HPDE6-E6E7 (cell line): ENCODE measurements at regions not wholly inside any gene's neighbourhood (a gene's known extent, or its start where the extent isn't known, plus 50 kb on each side); places are given as distances from the start of the nearest gene placed in this dataset.

Experiments used
- DNase-seq: peaks from one replicate; pipeline ENCODE4 v3.0.0; 2011; ENCODE audit warnings: missing footprints; ENCODE audit errors: extremely low spot score

- DNase-seq, result no peak
Measured at GRCh38 chr11:116442238-116442752, 330.5 kb downstream of the BUD13 start.

- no peak for DNase-seq
Measured at GRCh38 chr11:116439361-116439677, 333.5 kb downstream of the BUD13 start.

DNA sequence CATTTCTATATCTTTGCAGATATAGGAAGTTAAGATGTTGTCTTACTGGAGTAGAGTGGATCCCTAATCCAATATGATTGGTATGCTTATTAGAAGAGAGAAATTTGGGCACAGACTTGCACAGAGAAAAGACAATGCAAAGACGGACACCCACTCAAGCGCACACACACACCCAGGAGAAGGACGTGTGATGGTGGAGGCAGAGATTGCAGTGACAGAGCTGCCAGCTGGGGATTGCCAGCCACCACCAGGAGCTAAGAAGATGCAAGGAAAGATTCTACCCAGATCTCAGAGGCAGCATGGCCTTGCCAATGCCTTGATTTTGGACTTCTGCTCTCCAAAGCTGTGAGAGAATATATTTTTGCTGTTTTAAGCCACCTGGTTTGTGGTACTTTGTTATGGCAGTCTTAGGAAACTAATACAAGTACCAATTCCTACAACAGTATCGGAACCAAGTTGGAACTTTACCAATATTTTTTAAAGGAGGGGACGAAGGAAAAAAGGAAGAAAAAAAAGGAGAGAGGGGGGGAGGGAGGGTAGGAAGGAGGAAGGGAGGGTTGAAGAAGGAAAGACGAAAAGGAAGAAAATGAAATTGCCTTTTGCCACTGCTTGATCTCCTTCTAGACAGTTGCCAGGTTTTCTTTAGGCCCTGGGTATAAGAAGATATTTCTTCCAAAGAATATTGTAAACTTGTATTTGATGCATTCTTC lies 334.0 kb downstream of the BUD13 start:
- DNase-seq, result no peak

DNA sequence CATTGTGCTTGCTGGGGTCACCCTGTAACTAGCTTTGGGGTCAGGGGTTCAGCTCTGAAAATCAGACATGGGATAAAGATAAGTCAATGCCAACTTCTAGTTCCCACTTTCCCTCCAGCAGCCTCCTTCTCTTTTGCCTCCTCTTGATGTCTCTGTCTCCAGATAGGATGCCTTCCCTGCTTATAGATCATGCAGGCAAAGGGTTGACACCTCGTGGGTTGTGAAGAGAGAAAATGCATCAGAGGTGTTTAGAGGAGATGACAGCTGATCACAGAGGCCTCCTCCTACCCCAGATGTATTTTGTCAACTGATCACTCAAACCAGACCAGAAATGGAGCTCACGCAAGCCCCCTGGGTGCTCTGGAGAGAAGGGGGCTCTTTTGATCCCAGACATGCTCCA lies 337.8 kb downstream of the BUD13 start:
- no peak for DNase-seq

GRCh38 chr11:116432301-116432700 lies 340.5 kb downstream of the BUD13 start:
- no peak for DNase-seq

- DNase-seq, result no peak
Measured at GRCh38 chr11:116431842-116432241, 340.9 kb downstream of the BUD13 start.

DNA sequence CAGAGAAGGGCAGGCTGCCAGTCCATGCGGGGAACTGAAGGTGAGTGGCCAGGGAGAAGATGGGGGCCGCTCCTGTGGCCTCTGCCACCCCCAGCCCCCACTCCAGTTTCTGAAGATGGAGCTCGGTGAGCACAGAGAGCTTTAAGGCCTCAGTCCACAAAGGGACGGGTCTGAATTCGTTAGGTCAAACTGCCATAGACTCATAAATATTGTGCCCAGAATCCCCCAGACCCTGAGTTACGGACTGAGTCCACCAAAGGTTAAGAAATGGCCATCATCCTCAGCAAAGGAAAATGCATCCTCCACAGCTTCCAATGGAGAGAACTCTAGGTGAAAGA lies 344.2 kb downstream of the BUD13 start:
- no peak for DNase-seq

DNA sequence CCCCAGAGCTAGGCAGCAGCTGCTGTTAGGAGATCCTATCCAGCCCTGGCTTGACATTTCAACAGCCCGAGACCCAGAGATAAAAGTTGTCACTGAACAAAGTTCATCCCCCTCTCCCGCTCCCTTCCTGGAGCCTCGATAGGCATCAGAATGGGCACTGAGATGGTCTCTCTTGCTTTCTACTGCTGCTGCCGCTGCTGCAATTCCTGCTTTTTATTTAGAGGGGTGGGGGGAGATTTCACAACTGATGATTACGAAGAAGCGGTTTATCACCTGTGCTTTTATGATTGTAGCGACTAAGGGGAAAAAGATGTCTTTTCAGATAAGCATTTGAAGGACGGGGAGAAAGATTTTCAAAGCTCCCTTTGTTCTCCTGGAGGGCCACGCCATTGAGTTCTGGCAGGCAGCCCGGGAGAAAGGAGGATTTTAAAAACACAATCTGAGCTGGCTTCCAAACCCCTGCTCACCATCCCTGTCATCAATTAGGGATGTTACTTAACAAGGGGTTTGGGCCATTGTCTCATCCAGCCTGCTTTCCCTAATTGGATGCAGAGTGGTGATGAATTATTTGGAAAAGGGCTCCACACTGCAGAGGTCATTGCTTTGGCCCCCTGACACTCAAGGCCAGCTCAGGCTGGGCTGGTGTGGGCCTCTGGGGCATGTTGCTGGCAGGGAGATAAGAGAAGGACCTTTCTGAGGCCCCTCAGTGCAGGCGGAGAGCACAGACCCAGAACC lies 344.7 kb downstream of the BUD13 start:
- no peak for DNase-seq

GRCh38 chr11:116427337-116427902 lies 345.4 kb downstream of the BUD13 start:
- DNase-seq, result no peak

- no peak for DNase-seq
Measured at GRCh38 chr11:116426761-116427160, 346.0 kb downstream of the BUD13 start.

- DNase-seq, result no peak
Measured at GRCh38 chr11:116424615-116425261, 348.0 kb downstream of the BUD13 start.

- no peak for DNase-seq
Measured at GRCh38 chr11:116422956-116423600, 349.7 kb downstream of the BUD13 start.

GRCh38 chr11:116422556-116422955 lies 350.2 kb downstream of the BUD13 start:
- no peak for DNase-seq

DNA sequence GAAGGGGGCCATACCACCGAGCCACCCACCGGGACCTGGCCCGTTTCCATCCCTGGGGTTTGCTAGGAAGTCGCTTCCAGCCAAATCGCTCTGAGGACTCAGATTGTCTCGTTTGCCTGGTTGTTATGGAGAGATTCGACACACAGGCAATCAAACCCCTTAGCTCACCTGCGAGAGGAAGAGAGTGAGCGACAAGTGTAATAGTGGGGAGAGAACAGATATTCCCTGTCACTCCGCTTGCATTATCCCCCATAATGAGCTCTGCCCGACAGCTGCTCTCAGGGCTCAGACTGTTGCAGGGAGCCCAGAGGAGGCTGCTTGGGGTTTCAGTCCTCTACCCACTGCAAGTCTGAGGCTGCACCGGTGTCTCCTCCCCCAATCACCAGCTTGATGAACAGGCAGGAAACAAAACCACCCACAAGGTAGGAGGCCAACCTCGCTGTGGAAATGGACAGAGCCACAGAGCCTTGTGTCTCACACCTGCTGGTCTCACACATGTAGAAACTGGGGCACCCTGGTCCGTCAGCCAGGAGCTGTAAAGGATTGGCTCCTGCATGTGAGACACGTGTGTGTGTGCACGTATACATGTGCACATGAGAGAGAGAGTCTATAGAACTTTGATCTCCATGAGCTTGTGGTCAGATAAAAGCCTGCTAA lies 351.1 kb downstream of the BUD13 start:
- no peak for DNase-seq

GRCh38 chr11:116420770-116421528 lies 351.8 kb downstream of the BUD13 start:
- no peak for DNase-seq

DNA sequence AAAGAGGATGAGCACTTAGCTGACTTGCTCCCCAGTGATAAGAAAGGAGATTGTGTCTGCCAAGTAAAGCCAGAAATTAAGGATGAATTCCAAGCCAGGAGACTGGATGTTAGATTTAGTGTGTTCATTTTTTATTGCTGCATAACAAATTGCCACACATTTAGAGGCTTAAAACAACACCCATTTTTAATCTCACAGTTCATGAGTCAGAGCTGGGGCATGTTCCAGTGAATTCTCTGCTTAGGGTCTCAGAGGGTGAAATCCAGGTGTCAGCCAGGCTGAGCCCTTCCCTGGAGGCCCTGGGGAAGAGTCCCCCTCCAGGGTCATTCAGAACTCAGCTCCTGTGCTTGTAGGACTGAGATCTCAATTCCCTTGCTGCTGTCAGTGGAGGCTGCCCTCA lies 352.8 kb downstream of the BUD13 start:
- DNase-seq, result no peak

DNA sequence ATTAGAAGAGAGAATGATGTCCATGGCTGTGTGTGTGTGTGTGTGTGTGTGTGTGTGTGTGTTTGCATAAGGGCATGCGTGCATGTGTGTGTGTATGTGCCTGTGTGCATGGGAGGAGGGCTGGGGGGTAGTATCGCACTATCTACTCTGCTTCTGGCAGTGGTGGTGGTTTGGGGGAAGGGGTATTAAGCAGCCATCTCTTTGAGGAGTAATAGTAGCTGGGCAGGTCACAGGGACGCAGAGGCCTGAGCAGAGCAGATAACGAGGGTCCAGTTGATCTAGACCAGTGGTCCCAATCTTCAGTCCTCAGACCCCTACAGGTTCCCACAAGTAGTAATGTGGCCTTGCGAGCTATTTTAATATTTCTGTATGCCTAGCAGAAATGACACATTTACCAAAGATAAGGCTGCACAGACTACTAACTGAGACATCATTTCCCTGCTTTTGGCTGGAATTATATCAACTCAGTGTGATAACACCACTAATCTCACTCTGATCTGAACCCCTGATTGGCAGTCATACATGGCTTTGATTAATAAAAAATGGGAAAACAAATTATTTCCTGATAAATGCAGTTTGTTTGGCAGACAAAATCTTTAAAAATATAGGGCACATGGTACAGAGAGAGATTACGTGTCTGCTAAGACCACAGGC lies 354.3 kb downstream of the BUD13 start:
- no peak for DNase-seq

- DNase-seq, result no peak
Measured at GRCh38 chr11:116416852-116417251, 355.9 kb downstream of the BUD13 start.

GRCh38 chr11:116415095-116415494 lies 357.7 kb downstream of the BUD13 start:
- no peak for DNase-seq

GRCh38 chr11:116414357-116414880 lies 358.4 kb downstream of the BUD13 start:
- DNase-seq, result no peak
